ENCODE measurements at regions not wholly inside any gene's neighbourhood (a gene's known extent, or its start where the extent isn't known, plus 50 kb on each side); places are given as distances from the start of the nearest gene placed in this dataset.
A peak's percentile ranks its signal among the peaks of the same experiment; 100 is the strongest.

DNA sequence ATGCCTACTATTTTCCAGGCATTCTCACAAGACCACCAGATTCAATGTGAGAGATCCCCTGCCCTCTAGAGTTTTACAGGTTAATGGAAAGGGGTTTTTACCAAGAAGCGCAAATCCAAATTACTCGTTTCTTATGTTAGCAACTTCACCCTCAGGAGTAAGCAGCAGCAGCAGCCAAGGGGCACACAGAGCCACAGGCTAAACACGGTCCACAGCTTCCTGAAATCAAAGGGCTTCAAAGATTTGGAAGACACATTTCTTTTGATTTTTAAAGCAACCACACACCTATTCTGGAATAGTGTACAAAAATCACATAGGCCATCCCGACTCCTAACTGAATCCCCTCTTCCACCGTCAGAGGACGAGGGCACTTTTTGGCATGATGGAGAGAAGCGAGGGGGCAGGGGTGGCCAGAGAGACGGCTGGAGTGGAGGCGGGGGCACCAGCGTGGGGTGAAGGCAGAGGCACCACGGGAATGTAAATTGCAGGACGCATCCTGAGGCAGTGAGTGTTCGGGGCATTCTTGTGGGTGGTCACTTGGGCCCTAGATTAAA lies 107.0 kb downstream of the ARF6 start:
- peak; percentile 22 for DNase-seq

DNA sequence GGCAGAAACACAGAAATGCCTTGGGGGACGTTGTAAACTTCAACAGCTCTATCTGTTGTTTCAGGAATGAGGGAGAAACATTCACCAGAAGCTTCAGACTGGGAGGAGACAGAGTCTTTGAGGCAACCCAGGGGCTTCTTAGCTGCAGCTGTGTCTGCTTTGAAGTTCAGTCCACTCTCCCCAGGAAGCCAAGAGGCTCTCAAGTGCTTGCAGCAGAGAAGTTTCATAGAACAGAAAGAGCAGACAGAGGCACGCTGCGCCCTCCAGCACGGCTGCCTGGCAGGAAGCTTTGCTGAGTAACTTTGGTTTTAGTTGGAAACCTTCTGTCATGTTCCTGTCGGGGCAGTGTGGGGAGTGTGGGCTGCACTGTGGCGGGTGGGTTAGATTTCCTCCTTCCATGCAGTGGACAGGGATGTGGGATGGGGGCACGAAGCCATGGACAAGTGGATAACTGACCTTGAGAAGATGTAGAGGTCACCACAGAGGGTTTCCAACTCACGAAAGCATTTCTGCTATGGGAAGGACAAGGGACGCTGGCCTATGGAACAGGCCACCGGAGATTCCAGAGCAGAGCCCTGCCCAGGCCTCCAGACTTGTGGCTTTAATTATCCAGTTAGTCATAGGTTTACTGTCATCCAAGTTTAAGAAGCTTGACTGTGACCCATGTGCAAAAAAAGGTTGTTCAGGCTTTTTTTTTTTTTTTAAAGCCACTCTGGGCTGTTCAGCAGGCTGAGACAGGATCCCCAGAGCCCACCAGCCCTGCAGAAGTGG lies 107.7 kb downstream of the ARF6 start:
- DNase-seq, result peak; percentile 72

DNA sequence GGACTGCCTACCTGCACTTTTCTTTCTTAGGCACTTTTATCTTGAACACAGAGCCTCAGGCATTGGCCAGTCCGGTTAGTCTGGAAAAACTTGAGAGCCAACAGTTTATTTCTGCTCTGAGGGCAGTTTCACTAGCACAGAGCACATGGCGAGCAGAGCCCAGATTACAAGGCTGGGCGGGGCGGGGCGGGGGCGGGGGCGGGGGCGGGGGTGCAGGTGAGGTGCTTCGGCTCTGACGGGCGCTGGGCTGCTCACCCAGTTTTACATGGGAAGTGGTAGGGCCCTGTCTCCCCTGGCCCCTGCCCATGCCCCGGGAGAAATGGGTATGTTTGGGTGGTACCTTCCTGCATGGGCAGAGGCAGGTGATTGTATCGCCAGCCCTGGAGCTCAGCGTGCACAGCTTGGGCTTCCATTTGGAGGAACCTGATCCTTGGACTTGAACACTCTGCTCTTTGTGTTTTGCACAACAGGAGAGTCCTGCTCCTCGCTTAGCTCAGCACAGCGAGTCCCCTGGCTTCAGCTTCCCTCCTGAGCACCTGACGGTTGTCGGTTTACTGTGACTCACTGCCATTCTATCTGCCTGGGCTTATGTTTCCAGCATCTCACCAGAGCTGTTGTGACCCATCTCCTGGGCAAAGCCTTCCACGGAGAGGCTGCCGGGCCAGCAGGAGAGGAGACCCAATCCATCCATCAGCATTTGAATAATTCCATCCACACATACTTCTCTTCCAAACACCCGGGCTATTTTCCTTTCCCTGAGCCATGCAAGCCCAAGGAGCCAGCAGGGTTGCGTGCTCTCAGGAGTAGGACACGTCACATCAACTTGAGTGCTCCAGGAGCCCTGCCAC lies 108.5 kb downstream of the ARF6 start:
- peak; percentile 73 for DNase-seq

DNA sequence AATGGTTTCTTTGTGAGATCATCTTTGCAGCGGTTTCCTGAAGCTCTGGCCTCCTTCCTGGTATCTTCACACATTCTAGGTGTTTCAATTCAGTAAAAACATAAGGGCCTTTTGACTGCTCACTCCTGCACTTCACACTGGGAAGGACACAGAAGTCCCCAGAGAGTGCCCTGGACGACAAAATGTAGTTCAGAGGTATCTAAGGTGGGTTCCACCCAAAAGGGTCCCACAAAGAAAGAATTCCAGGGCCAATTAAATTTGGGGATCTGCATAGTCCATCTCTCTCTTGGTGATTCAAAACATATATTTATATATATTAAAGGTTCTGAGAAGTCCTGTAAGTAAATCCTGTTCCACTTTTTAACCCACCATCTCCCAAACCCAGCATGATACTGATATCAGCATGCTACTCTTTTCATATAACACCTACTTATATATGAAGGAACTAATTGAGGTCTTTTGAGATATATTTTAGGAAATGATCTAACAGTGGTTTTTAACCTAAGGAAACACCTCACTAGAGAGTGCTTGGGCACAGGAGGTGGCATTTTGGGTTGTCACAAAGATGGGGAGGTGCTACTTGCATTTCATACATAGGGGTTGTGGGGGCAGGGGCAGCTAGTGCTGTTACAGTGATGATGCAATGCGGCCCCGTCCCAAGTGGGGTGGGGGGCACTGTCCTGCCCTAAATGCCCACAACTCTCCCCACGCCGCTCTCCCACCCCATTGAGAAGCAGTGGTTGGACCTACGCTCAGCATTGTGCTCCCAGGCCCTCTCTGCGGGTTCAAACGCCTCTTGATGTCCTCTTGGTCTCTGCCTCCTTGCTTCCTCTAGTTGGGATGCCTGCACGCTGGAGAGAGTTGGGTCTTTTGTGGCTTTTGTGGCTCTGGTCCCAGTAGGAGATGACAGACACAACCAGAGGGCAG lies 109.4 kb downstream of the ARF6 start:
- peak; percentile 87 for DNase-seq

DNA sequence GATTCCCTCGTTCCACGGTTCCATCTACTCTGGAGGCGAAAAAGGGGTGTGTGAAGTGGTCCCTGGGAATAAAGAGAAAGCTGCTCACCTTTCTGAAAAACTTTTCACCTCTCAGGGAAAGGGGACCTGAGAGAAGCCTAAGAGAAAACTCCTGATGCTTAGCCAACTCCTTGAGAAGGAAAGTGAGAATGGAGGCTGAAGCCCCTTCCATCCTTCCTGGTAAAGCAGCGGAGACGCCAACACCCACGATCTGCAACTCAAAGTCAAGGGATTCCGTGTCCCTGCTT lies 110.0 kb downstream of the ARF6 start:
- DNase-seq, result no peak

DNA sequence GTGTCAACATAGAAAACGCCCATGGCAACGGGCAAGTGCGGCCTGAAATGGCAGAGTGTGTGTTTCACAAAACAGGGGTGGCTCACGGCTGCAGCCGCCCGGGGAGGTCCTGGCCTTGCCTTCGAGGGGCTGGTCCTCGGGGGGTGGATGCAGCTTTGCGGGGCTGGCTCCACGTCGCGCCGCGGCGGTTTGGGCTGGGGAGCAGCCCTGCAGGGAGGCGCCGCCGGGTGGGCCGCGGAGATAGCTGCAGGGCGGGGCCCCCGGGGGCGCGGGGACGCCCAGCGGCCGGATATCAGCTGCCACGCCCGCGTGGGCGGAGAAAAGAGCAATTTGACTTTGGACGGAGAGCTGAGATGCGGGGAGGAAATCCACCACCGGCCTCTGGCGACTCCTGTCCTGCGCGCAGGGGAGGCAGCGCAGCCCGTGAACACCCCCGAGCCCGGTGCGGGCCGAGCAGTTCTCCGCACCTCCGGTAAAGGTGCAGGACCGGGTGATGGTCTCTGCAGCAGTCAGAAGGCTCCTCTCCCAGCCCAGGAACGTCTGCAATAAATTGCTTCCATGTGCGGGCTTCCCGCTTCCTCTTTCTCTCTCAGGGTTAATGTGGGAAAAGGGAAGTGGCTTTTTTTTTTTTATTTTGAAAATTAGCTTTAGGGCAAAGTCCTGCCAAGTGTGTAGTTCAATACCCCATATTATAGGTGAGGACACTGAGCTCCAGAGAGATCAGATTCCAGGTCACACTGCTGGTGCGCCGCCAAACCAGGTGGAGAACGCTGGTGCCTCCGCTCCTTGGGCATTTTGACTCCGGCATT lies 110.5 kb downstream of the ARF6 start:
- peak; percentile 85 for DNase-seq

DNA sequence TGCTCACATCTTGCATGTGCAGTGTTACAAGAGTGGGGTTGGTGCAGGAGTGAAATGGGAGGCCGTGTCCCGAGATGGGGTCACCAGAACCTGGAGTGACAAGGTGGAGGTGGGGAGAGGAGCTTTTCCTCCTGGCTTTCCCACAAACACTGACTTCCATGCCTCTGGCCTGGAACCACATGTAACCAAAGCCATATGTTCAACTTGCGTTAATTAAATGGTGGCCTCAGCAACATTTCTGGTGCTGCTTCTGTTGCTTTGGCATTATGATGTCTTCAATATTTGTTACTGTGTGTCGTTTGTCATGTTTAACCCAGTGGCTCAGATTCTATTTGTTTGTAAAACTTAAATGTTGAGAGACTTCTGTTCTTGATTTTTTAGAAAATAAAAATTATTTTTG lies 110.2 kb downstream of the VCPKMT start:
- DNase-seq, result no peak

DNA sequence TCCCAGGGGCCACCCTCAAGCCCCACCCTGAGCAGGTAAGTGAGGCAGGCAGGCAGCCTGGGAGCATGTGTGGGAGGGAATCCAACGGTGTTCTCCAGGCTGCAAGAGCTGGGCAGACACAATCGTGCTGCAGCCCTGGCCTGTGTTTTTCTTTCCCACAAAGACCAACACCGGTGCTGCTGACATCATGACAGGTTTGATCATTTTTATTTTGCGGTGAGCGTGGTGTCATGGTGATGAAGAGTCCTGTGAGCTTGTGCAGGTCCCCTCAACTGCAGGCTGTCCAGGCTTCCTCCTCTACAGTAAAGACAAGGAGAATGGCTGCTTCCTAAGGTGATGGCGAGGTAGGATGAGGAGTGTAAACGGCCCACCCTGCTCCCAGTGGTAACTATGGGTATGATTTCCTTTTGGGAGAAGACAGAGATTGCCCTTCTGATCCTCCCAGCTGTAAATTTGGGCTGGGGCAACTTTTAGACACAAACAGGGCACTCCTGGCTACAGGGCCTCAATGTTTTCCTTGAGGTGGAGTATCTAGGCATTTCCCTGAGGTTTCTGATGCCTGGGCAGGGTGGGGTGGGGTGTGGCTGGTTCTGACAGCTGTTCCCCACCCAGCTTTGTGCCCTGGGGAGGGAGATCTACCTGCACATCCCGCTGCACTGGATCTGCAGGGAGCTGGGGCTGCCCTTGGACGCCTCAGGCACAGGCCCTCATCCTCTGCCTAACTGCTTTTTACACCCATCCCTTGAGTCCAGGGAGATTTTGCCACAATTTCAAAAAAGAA lies 109.1 kb downstream of the VCPKMT start:
- DNase-seq, result no peak

DNA sequence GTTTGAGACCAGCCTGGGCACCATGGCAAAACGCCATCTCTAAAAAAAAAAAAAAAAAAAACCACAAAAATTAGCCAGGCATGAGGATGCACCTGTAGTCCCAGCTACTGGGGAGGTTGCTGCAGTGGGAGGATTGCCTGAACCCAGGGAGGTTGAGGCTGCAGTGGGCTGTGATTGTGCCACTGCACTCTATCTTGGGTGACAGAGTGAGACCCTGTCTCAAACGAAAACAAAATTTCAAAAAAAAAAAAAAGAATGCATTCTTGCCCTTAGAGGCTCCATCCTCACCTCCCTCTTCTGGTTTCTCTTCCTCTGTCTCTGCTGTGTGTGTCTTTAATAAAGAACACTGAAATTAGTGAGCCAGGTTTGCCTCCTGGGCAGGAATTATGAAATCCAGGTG lies 107.8 kb downstream of the VCPKMT start:
- DNase-seq, result no peak

DNA sequence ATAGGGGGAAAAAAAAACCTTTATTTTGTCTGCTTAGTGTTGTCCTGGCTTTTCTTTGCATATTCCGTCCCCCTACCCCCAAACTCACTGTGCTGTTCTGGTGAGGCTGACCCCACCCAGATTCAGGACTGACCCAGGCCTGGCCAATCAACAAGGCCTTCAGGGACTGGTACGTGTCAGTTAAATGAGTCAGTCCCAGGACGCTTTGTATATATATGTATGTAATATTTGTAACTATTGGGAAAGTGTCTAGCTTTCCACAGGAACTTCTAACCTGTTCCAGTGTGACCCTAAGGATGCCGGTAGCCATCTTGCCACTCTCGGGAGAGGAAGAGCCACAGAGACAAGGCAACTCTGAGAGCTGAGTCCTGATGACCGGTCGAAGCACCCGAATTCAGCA lies 107.4 kb downstream of the VCPKMT start:
- no peak for DNase-seq

DNA sequence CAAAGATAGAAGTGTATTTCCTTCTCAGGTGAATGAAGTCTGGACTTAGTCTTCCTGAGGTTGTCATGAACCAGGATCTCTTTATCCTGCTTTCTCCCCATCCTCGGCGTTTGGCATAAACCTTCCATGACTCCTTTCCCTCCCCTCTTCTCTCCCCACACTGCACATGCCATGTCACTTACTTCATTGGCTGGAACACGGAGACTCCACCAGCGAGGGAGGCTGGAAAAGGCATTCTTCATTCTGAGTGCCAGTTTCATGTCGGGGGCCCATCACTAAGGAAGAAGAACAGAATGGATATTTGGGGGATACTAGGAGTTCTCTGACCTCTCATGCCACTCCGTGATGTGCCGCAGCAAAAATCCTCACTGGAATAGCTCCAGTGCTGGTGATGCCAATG lies 105.6 kb downstream of the VCPKMT start:
- no peak for DNase-seq

DNA sequence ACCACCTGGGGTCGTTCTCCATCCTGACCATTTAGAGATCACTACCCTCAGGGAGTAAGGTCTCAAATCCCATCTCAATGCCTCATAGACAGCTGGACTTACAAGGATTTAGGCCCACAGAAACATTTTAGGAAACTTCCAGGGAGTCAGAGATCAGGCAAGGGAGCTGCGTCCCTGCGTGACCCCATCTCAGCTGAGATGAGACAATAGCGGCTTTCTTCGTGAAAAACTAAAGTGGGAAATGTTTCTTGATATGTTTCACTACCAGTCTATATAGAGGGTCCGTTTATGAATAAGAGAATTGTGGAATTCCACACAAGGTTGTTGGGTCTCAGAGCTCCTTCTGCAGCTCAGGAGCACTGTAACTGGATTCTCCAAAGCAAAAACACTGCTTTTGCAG lies 105.1 kb downstream of the VCPKMT start:
- no peak for DNase-seq

DNA sequence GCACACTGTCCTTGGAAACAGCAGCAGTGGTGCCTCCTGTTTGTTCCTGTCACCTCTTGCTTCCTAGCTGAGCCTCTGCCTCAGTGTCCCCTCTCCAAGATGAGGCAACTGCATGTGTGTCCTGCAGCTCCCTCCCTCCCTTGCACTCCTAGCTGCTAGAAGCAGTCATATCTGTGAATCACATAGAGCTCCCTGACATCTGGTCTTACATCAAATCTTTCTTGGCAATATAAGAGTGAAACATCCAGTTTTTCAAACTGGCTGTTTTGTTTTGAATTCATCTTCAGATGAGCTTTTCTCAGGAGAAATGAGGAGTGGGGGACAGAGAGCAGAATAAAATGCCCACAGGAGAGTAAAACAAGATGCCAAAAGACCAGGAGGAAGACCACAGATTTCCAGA lies 103.7 kb downstream of the VCPKMT start:
- no peak for DNase-seq

DNA sequence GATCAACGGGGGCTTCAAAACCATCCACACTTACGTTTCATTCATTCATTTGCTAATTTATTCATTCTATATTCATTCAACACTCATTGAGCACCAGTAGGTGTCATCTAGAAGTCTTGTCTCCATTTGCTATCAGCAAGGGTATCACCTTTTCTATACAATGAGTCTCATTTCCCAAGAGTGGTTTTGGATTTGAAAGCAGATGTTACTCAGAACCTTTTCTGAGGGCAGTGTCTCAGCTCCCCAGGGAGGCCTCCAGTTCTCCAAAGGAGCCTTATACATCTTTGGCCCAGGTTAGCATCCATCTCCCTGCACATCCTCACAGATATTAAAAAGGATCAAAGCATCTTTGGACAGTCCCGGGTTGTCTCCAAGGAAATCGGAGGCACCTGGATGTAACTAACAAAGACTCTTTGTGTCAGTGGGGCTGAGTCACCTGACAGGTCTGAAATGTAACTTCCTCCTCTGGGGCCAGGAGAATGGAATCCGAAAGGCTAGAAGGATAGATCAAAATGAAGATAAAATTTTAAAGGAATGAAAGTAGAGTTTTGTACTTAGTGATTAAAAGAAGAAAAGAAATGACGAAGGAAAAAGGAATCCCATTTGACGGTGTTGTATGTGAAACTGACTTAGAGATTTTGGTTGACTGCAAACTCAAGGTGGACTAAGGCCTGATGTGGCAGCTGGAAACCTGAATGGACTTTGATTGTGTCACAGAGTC lies 103.0 kb downstream of the VCPKMT start:
- DNase-seq, result no peak

DNA sequence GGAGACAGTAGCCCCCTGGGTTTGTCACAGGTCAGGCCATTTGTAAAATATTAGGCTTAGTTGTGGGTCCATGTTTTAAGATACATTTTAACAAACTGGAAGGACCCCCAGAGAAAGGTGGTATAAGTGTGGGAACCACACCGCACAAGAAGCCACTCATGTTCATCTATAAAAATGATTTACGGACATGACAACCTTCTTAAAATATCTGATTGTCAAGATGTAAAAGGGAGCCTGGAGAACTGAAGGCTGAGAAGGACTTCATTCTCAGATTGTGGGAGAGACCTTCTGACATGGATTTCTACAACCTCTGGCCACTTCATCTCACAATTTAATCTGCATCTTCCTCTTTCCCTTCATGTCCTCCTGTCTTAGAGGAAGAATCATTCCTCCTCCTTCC lies 102.4 kb downstream of the VCPKMT start:
- no peak for DNase-seq

DNA sequence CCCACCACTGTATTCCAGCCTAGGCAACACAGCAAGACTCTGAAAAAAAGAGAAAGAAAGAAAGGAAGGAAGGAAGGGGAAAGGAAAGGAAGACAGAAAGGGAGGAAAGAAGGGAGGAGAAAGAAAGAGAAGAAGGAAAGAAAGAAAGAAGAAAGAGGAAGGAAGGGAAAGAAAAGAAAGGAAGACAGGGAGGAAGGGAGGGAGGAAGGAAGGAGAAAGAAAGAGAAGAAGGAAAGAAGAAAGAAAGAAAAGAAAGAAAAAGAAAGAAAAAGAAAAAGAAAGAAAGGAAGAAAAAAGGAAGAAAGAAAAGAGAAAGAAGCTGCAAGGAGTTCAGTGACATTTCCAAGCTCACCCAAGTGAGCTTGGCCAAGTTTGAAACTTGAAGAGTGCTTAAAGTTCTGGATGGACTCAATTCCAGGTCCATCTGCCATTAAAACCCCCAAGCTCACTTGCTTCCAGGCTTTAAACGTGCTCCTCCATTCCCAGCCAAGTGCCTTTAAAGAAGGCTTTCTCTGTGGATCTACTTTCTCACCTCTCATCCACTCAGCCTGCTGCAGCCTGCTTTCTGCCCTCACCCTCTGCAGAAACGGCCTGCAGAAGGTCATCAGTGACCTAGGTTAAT lies 101.5 kb downstream of the VCPKMT start:
- no peak for DNase-seq

DNA sequence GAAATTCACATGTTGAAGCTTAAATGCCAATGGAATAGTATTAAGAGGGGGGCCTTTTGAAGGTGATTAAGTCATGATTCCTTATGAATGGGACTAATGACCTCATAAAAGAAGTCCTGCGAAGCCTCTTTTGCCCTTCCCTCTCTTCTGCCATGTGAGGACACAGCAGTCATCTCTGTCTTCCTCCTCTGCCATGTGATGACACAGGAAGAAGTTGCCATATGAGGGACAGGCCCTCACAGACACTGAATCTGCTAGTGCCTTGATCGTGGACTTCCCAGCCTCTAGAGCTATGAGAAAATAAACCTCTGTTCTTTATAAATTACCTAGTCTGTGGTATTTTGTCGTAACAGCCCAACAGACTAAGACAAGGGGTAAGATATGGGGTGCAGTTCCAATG lies 100.7 kb downstream of the VCPKMT start:
- no peak for DNase-seq

DNA sequence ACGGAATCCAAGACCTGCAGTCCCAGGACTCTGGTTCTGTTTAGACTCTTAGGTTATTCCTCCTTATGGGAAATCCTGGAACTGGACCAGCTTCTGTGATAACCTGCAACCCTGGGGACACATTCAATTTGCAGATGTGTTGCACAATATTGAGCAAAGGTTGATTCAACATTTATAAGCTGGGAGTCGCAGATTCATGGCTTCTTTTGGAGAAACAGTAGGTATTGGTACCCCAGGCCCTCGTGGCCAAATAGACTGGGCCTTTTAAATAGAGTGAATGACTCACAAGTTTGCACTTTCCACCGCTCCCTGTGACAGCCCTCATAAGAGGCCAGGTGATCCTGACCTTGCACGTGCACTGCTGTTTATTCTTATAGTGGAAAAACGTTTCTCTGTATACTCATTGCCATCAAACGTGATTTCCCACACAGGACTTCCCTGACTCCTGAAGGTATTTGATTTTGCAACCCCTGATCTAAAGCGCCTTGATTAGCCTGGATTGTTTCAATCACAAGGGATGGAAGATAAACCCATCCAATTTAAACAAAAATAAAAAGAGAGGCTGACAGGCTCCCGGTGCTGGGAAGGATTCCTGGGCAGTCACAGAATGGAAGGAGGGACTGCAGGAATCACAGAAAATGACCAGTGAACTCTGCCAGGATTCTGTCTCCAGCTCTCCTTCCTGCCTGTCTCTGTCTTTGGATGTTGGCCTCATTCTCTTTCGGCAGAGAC lies 98.0 kb downstream of the VCPKMT start:
- no peak for DNase-seq

DNA sequence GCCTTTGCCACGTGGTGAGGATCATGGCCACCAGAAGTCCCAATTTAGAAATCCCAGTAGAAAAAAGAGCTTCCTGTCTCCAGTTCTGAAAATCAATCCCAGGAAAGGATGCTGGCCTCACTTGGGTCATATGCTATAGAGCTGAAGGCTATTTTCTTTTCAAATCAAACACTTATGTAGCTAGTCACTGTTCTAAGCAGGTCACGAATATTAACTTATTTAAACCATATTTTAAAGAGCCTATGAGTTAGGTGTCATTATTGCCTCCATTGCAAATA lies 97.5 kb downstream of the VCPKMT start:
- no peak for DNase-seq

DNA sequence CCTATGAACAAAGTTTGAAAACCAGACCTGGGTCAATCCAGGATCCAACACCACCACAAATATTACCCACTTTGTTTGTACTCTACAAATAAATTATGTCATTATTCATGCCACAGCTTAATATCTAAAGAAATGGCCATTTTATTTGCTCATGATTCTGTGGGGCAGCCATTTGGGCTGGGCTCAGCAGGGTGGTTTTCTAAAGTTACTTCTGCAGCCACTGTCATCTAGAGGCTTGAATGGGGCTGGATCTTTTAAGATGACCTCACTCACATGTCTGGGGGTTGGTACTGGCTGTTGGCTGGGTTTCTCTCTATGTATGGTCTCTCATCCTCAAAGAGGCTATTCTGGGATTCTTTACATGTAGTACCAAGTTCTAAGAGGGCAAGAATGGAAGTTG lies 96.2 kb downstream of the VCPKMT start:
- DNase-seq, result no peak
